Activated CD4-positive, alpha-beta T cell treated with anti-CD3 and anti-CD28 coated beads, Interleukin-2, amount 10 ng/mL, durations not matched to agents 7 days and 5 days (primary cell): ENCODE measurements at regions not wholly inside any gene's neighbourhood (a gene's known extent, or its start where the extent isn't known, plus 50 kb on each side); places are given as distances from the start of the nearest gene placed in this dataset.

Source experiments
- CTCF ChIA-PET: fragments of 350-600 bp; sonication (Branson Sonifier 250); formaldehyde crosslinking; loops from one replicate; lab custom pipeline; 2021; ENCODE audit warnings: antibody characterized with exemption; lab: Charles Lee
- POLR2A ChIA-PET: fragments of 350-600 bp; sonication (Branson Sonifier 250); formaldehyde crosslinking; loops from one replicate; lab custom pipeline; 2021; ENCODE audit warnings: antibody characterized with exemption; lab: Charles Lee
- DNase-seq: peaks from one replicate; pipeline ENCODE4 v3.0.0-alpha.2; 2020
- H3K27ac Mint-ChIP-seq: one replicate; pipeline ENCODE4 v1.8.0; 2021; ENCODE audit warnings: mild to moderate bottlenecking, moderate library complexity, mixed read lengths
- H3K27me3 Mint-ChIP-seq: one replicate; pipeline ENCODE4 v1.8.0; 2021; ENCODE audit warnings: mixed read lengths
- H3K36me3 Mint-ChIP-seq: one replicate; pipeline ENCODE4 v1.8.0; 2021; ENCODE audit warnings: low read depth, mixed read lengths
- H3K4me1 Mint-ChIP-seq: one replicate; pipeline ENCODE4 v1.8.0; 2021; ENCODE audit warnings: mixed read lengths
- H3K4me3 Mint-ChIP-seq: one replicate; pipeline ENCODE4 v1.8.0; 2021; ENCODE audit warnings: mild to moderate bottlenecking, moderate library complexity, mixed read lengths
- H3K9me3 Mint-ChIP-seq: one replicate; pipeline ENCODE4 v1.8.0; 2021; ENCODE audit warnings: mixed read lengths

GRCh38 chr13:79725841-79726240 is 244.9 kb downstream of the NDFIP2 start:
- no peaks in the 10 kb centered on the region for H3K36me3 Mint-ChIP-seq
- DNase-seq: no peak
- H3K4me1 Mint-ChIP-seq: no peaks in the 10 kb centered on the region
- no peak overlapping the region for H3K4me3 Mint-ChIP-seq
- POLR2A ChIA-PET: no interaction called here
- H3K27ac Mint-ChIP-seq: no peak overlapping the region
- H3K9me3 Mint-ChIP-seq: no peaks in the 10 kb centered on the region
- no peaks in the 10 kb centered on the region for H3K27me3 Mint-ChIP-seq
- CTCF ChIA-PET: interaction anchor here (0.7 kb wide), 1 partner anchor 10 kb away, joined by 3 read pairs; no protein-coding TSS in a partner anchor

- Mint-ChIP-seq H3K4me3 (no peak overlapping the region), H3K4me1 (no peaks in the 10 kb centered on the region), H3K36me3 (no peaks in the 10 kb centered on the region), H3K27ac (no peak overlapping the region), H3K27me3 (no peaks in the 10 kb centered on the region), H3K9me3 (no peaks in the 10 kb centered on the region)
- DNase-seq: no peak
- ChIA-PET POLR2A (no interaction called here), CTCF (no interaction called here)
These were observed 243.6 kb downstream of the NDFIP2 start for GRCh38 chr13:79724348-79725103.

- DNase-seq: no peak
- ChIA-PET POLR2A (no interaction called here), CTCF (no interaction called here)
- Mint-ChIP-seq H3K27ac (no peak overlapping the region), H3K4me1 (no peaks in the 10 kb centered on the region), H3K4me3 (no peak overlapping the region), H3K36me3 (no peaks in the 10 kb centered on the region), H3K27me3 (no peaks in the 10 kb centered on the region), H3K9me3 (no peaks in the 10 kb centered on the region)
These were observed 242.6 kb downstream of the NDFIP2 start for GRCh38 chr13:79723519-79724024.

- CTCF ChIA-PET: no interaction called here
These were observed 242.0 kb downstream of the NDFIP2 start for GRCh38 chr13:79722885-79723445.

GRCh38 chr13:79716191-79716590 is 235.2 kb downstream of the NDFIP2 start:
- H3K36me3 Mint-ChIP-seq: no peaks in the 10 kb centered on the region
- no peaks in the 10 kb centered on the region for H3K27me3 Mint-ChIP-seq
- CTCF ChIA-PET: no interaction called here
- H3K4me3 Mint-ChIP-seq: no peak overlapping the region
- no peak overlapping the region for H3K27ac Mint-ChIP-seq
- H3K9me3 Mint-ChIP-seq: no peaks in the 10 kb centered on the region
- POLR2A ChIA-PET: no interaction called here
- no peak for DNase-seq
- H3K4me1 Mint-ChIP-seq: no peaks in the 10 kb centered on the region

More at GRCh38 chr13:79722885-79723445, 242.0 kb downstream of the NDFIP2 start:
- no peaks in the 10 kb centered on the region for H3K9me3 Mint-ChIP-seq
- H3K27me3 Mint-ChIP-seq: no peaks in the 10 kb centered on the region
- H3K4me1 Mint-ChIP-seq: no peaks in the 10 kb centered on the region
- H3K4me3 Mint-ChIP-seq: no peak overlapping the region
- H3K36me3 Mint-ChIP-seq: no peaks in the 10 kb centered on the region
- no peak for DNase-seq
- H3K27ac Mint-ChIP-seq: no peak overlapping the region
- POLR2A ChIA-PET: no interaction called here

GRCh38 chr13:79711631-79712030 is 230.7 kb downstream of the NDFIP2 start:
- DNase-seq: no peak
- Mint-ChIP-seq H3K27ac (no peak overlapping the region), H3K4me1 (no peaks in the 10 kb centered on the region), H3K9me3 (no peaks in the 10 kb centered on the region), H3K36me3 (no peaks in the 10 kb centered on the region), H3K4me3 (no peak overlapping the region), H3K27me3 (no peaks in the 10 kb centered on the region)
- ChIA-PET CTCF (no interaction called here), POLR2A (no interaction called here)

GRCh38 chr13:79710376-79710775 is 229.4 kb downstream of the NDFIP2 start:
- no peaks in the 10 kb centered on the region for H3K36me3 Mint-ChIP-seq
- no peak for DNase-seq
- no peaks in the 10 kb centered on the region for H3K4me1 Mint-ChIP-seq
- no peak overlapping the region for H3K27ac Mint-ChIP-seq
- ChIA-PET POLR2A (no interaction called here), CTCF (no interaction called here)
- no peaks in the 10 kb centered on the region for H3K9me3 Mint-ChIP-seq
- no peaks in the 10 kb centered on the region for H3K27me3 Mint-ChIP-seq
- no peak overlapping the region for H3K4me3 Mint-ChIP-seq

GRCh38 chr13:79709471-79709870 is 228.5 kb downstream of the NDFIP2 start:
- ChIA-PET CTCF (no interaction called here), POLR2A (no interaction called here)
- Mint-ChIP-seq H3K27ac (no peak overlapping the region), H3K4me1 (no peaks in the 10 kb centered on the region), H3K27me3 (no peaks in the 10 kb centered on the region), H3K36me3 (no peaks in the 10 kb centered on the region), H3K9me3 (no peaks in the 10 kb centered on the region), H3K4me3 (no peak overlapping the region)
- DNase-seq: no peak

- ChIA-PET POLR2A (no interaction called here), CTCF (no interaction called here)
- no peaks in the 10 kb centered on the region for H3K4me1 Mint-ChIP-seq
- H3K36me3 Mint-ChIP-seq: no peaks in the 10 kb centered on the region
- H3K4me3 Mint-ChIP-seq: no peak overlapping the region
- no peaks in the 10 kb centered on the region for H3K27me3 Mint-ChIP-seq
- no peak overlapping the region for H3K27ac Mint-ChIP-seq
- DNase-seq: no peak
- no peaks in the 10 kb centered on the region for H3K9me3 Mint-ChIP-seq
These were observed 222.8 kb downstream of the NDFIP2 start for GRCh38 chr13:79703772-79704171.

- H3K4me3 Mint-ChIP-seq: no peak overlapping the region
- no peaks in the 10 kb centered on the region for H3K36me3 Mint-ChIP-seq
- no peak for DNase-seq
- ChIA-PET CTCF (no interaction called here), POLR2A (no interaction called here)
- no peak overlapping the region for H3K27ac Mint-ChIP-seq
- no peaks in the 10 kb centered on the region for H3K4me1 Mint-ChIP-seq
- H3K9me3 Mint-ChIP-seq: no peaks in the 10 kb centered on the region
- H3K27me3 Mint-ChIP-seq: peaks cover 5% of the 10 kb centered on the region
These were observed 214.8 kb downstream of the NDFIP2 start for GRCh38 chr13:79695754-79696153.

GRCh38 chr13:79692846-79693245 is 211.9 kb downstream of the NDFIP2 start:
- no peaks in the 10 kb centered on the region for H3K9me3 Mint-ChIP-seq
- H3K4me3 Mint-ChIP-seq: no peak overlapping the region
- CTCF ChIA-PET: no interaction called here
- POLR2A ChIA-PET: no interaction called here
- H3K27me3 Mint-ChIP-seq: peaks cover 5% of the 10 kb centered on the region
- no peaks in the 10 kb centered on the region for H3K4me1 Mint-ChIP-seq
- H3K27ac Mint-ChIP-seq: no peak overlapping the region
- DNase-seq: no peak
- H3K36me3 Mint-ChIP-seq: no peaks in the 10 kb centered on the region

- Mint-ChIP-seq H3K9me3 (no peaks in the 10 kb centered on the region), H3K27me3 (no peaks in the 10 kb centered on the region), H3K27ac (no peak overlapping the region), H3K4me1 (no peaks in the 10 kb centered on the region), H3K36me3 (no peaks in the 10 kb centered on the region), H3K4me3 (no peak overlapping the region)
- DNase-seq: no peak
- POLR2A ChIA-PET: no interaction called here
- CTCF ChIA-PET: interaction anchor here (0.7 kb wide), 1 partner anchor 1613 kb away, joined by 3 read pairs; no protein-coding TSS in a partner anchor
These were observed 210.9 kb downstream of the NDFIP2 start for GRCh38 chr13:79691826-79692225.

GRCh38 chr13:79688741-79689140 is 207.8 kb downstream of the NDFIP2 start:
- DNase-seq: no peak
- CTCF ChIA-PET: no interaction called here
- Mint-ChIP-seq H3K36me3 (no peaks in the 10 kb centered on the region), H3K4me3 (no peak overlapping the region), H3K9me3 (no peaks in the 10 kb centered on the region), H3K4me1 (no peaks in the 10 kb centered on the region), H3K27me3 (no peaks in the 10 kb centered on the region), H3K27ac (no peak overlapping the region)
- POLR2A ChIA-PET: no interaction called here
